SK-N-MC (cell line): ENCODE measurements at regions not wholly inside any gene's neighbourhood (a gene's known extent, or its start where the extent isn't known, plus 50 kb on each side); places are given as distances from the start of the nearest gene placed in this dataset.
A peak's percentile ranks its signal among the peaks of the same experiment; 100 is the strongest.

Experiments
- DNase-seq: peaks from one replicate; pipeline ENCODE4 v3.0.0-alpha.2; 2011; ENCODE audit warnings: low read depth, low spot score
- H3K27ac ChIP-seq: fragments of 200-600 bp; sonication (generic); 2 replicates; pipeline ENCODE4 v1.5.1; 2016; ENCODE audit warnings: mixed run types
- H3K36me3 ChIP-seq: fragments of 200-600 bp; sonication (generic); 2 replicates; pipeline ENCODE4 v1.6.1; 2017; ENCODE audit warnings: antibody characterized with exemption, low read length, mixed read lengths; ENCODE audit not compliant: insufficient read depth
- H3K4me3 ChIP-seq: fragments of 200-600 bp; sonication (generic); 2 replicates; pipeline ENCODE4 v1.5.1; 2016
- H3K9ac ChIP-seq: fragments of 200-600 bp; sonication (generic); 2 replicates; pipeline ENCODE4 v1.8.0; 2017; ENCODE audit warnings: mixed run types, mixed read lengths; ENCODE audit not compliant: insufficient read length
- H3K9me3 ChIP-seq: fragments of 200-600 bp; sonication (generic); 2 replicates; pipeline ENCODE4 v1.6.1; 2017; ENCODE audit warnings: low read depth, mild to moderate bottlenecking, antibody characterized with exemption, low read length, moderate library complexity, mixed read lengths
- EZH2 ChIP-seq: fragments of 200-600 bp; sonication (generic); IDR thresholded peaks from one replicate; pipeline ENCODE4 v1.6.1; 2017; ENCODE audit warnings: antibody characterized with exemption
- FOXP2 ChIP-seq: optimal IDR thresholded peaks from 2 replicates; pipeline ENCODE3; 2011; ENCODE audit warnings: mild to moderate bottlenecking, moderate library complexity; ENCODE audit not compliant: insufficient read depth; ENCODE audit errors: extremely low read length, control extremely low read depth
- POLR2AphosphoS5 ChIP-seq: IDR thresholded peaks from 2 replicates; pipeline ENCODE4 v1.6.1; 2012; ENCODE audit warnings: mild to moderate bottlenecking, low read depth, low read length, borderline replicate concordance

- no peaks in the 10 kb centered on the region for H3K9me3 ChIP-seq
These were observed 2003.8 kb upstream of the CDH9 start for GRCh38 chr5:29042152-29042551.

GRCh38 chr5:29040404-29040803 is 2002.0 kb upstream of the CDH9 start:
- no peak overlapping the region for H3K27ac ChIP-seq
- no peak overlapping the region for H3K9ac ChIP-seq
- no peak for TF ChIP-seq FOXP2
- TF ChIP-seq EZH2 = no peak
- no peak for TF ChIP-seq POLR2AphosphoS5
- no peaks in the 10 kb centered on the region for H3K36me3 ChIP-seq
- DNase-seq = no peak
- H3K4me3 ChIP-seq = no peak overlapping the region
- no peaks in the 10 kb centered on the region for H3K9me3 ChIP-seq

More at GRCh38 chr5:29042152-29042551, 2003.8 kb upstream of the CDH9 start:
- Histone ChIP-seq H3K4me3 (no peak overlapping the region), H3K9ac (no peak overlapping the region), H3K36me3 (no peaks in the 10 kb centered on the region), H3K27ac (no peak overlapping the region)
- no peak for TF ChIP-seq EZH2
- TF ChIP-seq FOXP2 = no peak
- TF ChIP-seq POLR2AphosphoS5 = no peak
- DNase-seq = no peak

- Histone ChIP-seq H3K27ac (no peak overlapping the region), H3K36me3 (no peaks in the 10 kb centered on the region), H3K4me3 (no peak overlapping the region), H3K9ac (no peak overlapping the region), H3K9me3 (no peaks in the 10 kb centered on the region)
- TF ChIP-seq FOXP2 = no peak
- TF ChIP-seq EZH2 = no peak
- no peak for TF ChIP-seq POLR2AphosphoS5
- DNase-seq = no peak
These were observed 2001.6 kb upstream of the CDH9 start for GRCh38 chr5:29039994-29040393.

- no peak overlapping the region for H3K9ac ChIP-seq
- H3K36me3 ChIP-seq = no peaks in the 10 kb centered on the region
- DNase-seq = no peak
- H3K9me3 ChIP-seq = no peaks in the 10 kb centered on the region
- H3K4me3 ChIP-seq = no peak overlapping the region
- no peak overlapping the region for H3K27ac ChIP-seq
- TF ChIP-seq FOXP2 (no peak), EZH2 (no peak), POLR2AphosphoS5 (no peak)
These were observed 1999.3 kb upstream of the CDH9 start for GRCh38 chr5:29037716-29038115.

- H3K9ac ChIP-seq = no peak overlapping the region
These were observed 1985.7 kb upstream of the CDH9 start for GRCh38 chr5:29024052-29024451.

GRCh38 chr5:29023541-29023940 is 1985.2 kb upstream of the CDH9 start:
- no peak for DNase-seq
- TF ChIP-seq POLR2AphosphoS5 (no peak), EZH2 (no peak), FOXP2 (no peak)
- no peaks in the 10 kb centered on the region for H3K36me3 ChIP-seq
- H3K9me3 ChIP-seq = no peaks in the 10 kb centered on the region
- no peak overlapping the region for H3K9ac ChIP-seq
- H3K27ac ChIP-seq = no peak overlapping the region
- H3K4me3 ChIP-seq = no peak overlapping the region

More at GRCh38 chr5:29024052-29024451, 1985.7 kb upstream of the CDH9 start:
- H3K9me3 ChIP-seq = no peaks in the 10 kb centered on the region
- TF ChIP-seq POLR2AphosphoS5 (no peak), EZH2 (no peak), FOXP2 (no peak)
- DNase-seq = no peak
- no peak overlapping the region for H3K4me3 ChIP-seq
- H3K36me3 ChIP-seq = no peaks in the 10 kb centered on the region
- no peak overlapping the region for H3K27ac ChIP-seq

- no peak overlapping the region for H3K4me3 ChIP-seq
- TF ChIP-seq POLR2AphosphoS5 = no peak
- no peak for TF ChIP-seq FOXP2
- no peak for TF ChIP-seq EZH2
- H3K36me3 ChIP-seq = no peaks in the 10 kb centered on the region
- no peaks in the 10 kb centered on the region; the same call in 1 of the 2 replicates for H3K9me3 ChIP-seq
- no peak for DNase-seq
- peak overlapping the region; percentile 79 for H3K27ac ChIP-seq
- H3K9ac ChIP-seq = no peak overlapping the region
These were observed 1979.1 kb upstream of the CDH9 start for GRCh38 chr5:29017501-29017900.

- Histone ChIP-seq H3K27ac (no peak overlapping the region), H3K9ac (no peak overlapping the region), H3K36me3 (no peaks in the 10 kb centered on the region), H3K4me3 (no peak overlapping the region), H3K9me3 (no peaks in the 10 kb centered on the region; the same call in 1 of the 2 replicates)
- no peak for DNase-seq
- no peak for TF ChIP-seq FOXP2
- no peak for TF ChIP-seq POLR2AphosphoS5
- TF ChIP-seq EZH2 = no peak
These were observed 1977.7 kb upstream of the CDH9 start for GRCh38 chr5:29016067-29016466.

GRCh38 chr5:29015523-29015922 is 1977.1 kb upstream of the CDH9 start:
- H3K9ac ChIP-seq = no peak overlapping the region
- TF ChIP-seq FOXP2 (no peak), POLR2AphosphoS5 (no peak), EZH2 (no peak)
- no peaks in the 10 kb centered on the region for H3K36me3 ChIP-seq
- H3K9me3 ChIP-seq = no peaks in the 10 kb centered on the region; the same call in 1 of the 2 replicates
- no peak overlapping the region for H3K27ac ChIP-seq
- DNase-seq = no peak
- no peak overlapping the region for H3K4me3 ChIP-seq

GRCh38 chr5:29005386-29005785 is 1967.0 kb upstream of the CDH9 start:
- Histone ChIP-seq H3K9me3 (no peaks in the 10 kb centered on the region), H3K27ac (no peak overlapping the region), H3K36me3 (no peaks in the 10 kb centered on the region), H3K4me3 (no peak overlapping the region), H3K9ac (no peak overlapping the region)
- TF ChIP-seq FOXP2 (no peak), EZH2 (no peak), POLR2AphosphoS5 (no peak)
- no peak for DNase-seq
